GM12878 (cell line): ENCODE measurements at regions not wholly inside any gene's neighbourhood (a gene's known extent, or its start where the extent isn't known, plus 50 kb on each side); places are given as distances from the start of the nearest gene placed in this dataset.

Source experiments
- ATAC-seq: fragments of 200-7000 bp; cut with Tn5 transposase; 3 replicates; pipeline ENCODE4 v1.9.1; 2020; ENCODE audit warnings: mild to moderate bottlenecking, moderate library complexity
- BruUV-seq: library from RNA; stranded (reverse); fragments of 400-500 nt; replicated peaks from 2 replicates; lab custom pipeline; 2021; lab: Mats Ljungman, UMichigan
- CTCF ChIA-PET: fragments of 300-600 bp; sonication (Branson Sonifier 250); formaldehyde crosslinking; extraction: SDS; loops from one replicate; lab custom pipeline; 2021; ENCODE audit warnings: inconsistent platforms; lab: Yijun Ruan, JAX
- POLR2A ChIA-PET: fragments of 350-600 bp; formaldehyde crosslinking; extraction: SDS; loops from one replicate; lab custom pipeline; 2021; ENCODE audit warnings: inconsistent platforms; lab: Charles Lee
- RAD21 ChIA-PET: fragments of 300-600 bp; sonication (Branson Sonifier 250); formaldehyde crosslinking; loops from one replicate; lab custom pipeline; 2023; ENCODE audit warnings: antibody characterized with exemption; ENCODE audit not compliant: unreplicated experiment; lab: Charles Lee
- SMC1A ChIA-PET: fragments of 300-600 bp; sonication (Branson Sonifier 250); formaldehyde crosslinking; loops from one replicate; lab custom pipeline; 2023; ENCODE audit not compliant: unreplicated experiment, uncharacterized antibody; lab: Charles Lee
- DNase-seq: peaks from one replicate; pipeline ENCODE4 v3.0.0-alpha.2; 2011; ENCODE audit warnings: low read depth, low spot score
- FAIRE-seq: peaks from 3 replicates; lab custom pipeline; 2011; peaks lifted over from hg19 to GRCh38; lab: Jason Lieb, UNC
- H2AFZ ChIP-seq: 2 replicates; pipeline ENCODE4 v1.6.0; 2011; ENCODE audit warnings: low read depth, low read length, control low read depth; ENCODE audit not compliant: control insufficient read depth
- H3K27ac ChIP-seq: 2 replicates; pipeline ENCODE4 v1.5.1; 2011; ENCODE audit warnings: control low read depth; ENCODE audit not compliant: control insufficient read depth, insufficient read depth
- H3K27me3 ChIP-seq, 2 experiments: replicated peaks in 1 of 2; 2 replicates each; pipeline versions ENCODE4 v1.6.0 to v1.6.1; 2011; ENCODE audit warnings: low read length in 1 of 2; ENCODE audit not compliant: control insufficient read depth in 2 of 2, insufficient read depth in 2 of 2
- H3K36me3 ChIP-seq, 2 experiments: 2 replicates each; pipeline ENCODE4 v1.5.1; 2011; ENCODE audit warnings: low read length in 1 of 2; ENCODE audit not compliant: control insufficient read depth in 2 of 2, insufficient read depth in 2 of 2
- H3K4me1 ChIP-seq: 2 replicates; pipeline ENCODE4 v1.6.1; 2011; ENCODE audit warnings: mild to moderate bottlenecking, low read length, moderate library complexity, mixed read lengths; ENCODE audit not compliant: control insufficient read depth, insufficient read depth
- H3K4me2 ChIP-seq: 2 replicates; pipeline ENCODE4 v1.6.0; 2011; ENCODE audit warnings: control low read depth; ENCODE audit not compliant: control insufficient read depth, insufficient read depth
- H3K4me3 ChIP-seq: fragments of 200-600 bp; sonication (generic); 2 replicates; pipeline ENCODE4 v1.5.1; 2016
- H3K79me2 ChIP-seq: 2 replicates; pipeline ENCODE4 v1.6.0; 2011; ENCODE audit warnings: low read length; ENCODE audit not compliant: control insufficient read depth, insufficient read depth
- H3K9ac ChIP-seq: 2 replicates; pipeline ENCODE4 v1.8.0; 2011; ENCODE audit warnings: low read length, control low read depth, mixed read lengths; ENCODE audit not compliant: control insufficient read depth, insufficient read depth
- H3K9me3 ChIP-seq: replicated peaks from 3 replicates; pipeline ENCODE4 v1.5.1; 2011; ENCODE audit warnings: mild to moderate bottlenecking, low read length; ENCODE audit not compliant: control insufficient read depth, insufficient read depth
- H4K20me1 ChIP-seq: 2 replicates; pipeline ENCODE4 v1.6.0; 2011; ENCODE audit not compliant: control insufficient read depth, insufficient read depth
- BRCA1 ChIP-seq: IDR thresholded peaks from 2 replicates; pipeline ENCODE4 v1.6.1; 2011; ENCODE audit warnings: low read depth, low read length, improper control_type of control experiment
- EP300 ChIP-seq, 2 experiments: fragments of 150-350 bp in 1 of 2; IDR thresholded peaks; 2 replicates each; pipeline ENCODE4 v1.6.1; 2011 to 2012; ENCODE audit warnings: low read depth in 2 of 2, low read length in 2 of 2, borderline replicate concordance in 1 of 2, improper control_type of control experiment in 1 of 2, inconsistent platforms in 1 of 2; ENCODE audit not compliant: control insufficient read depth in 1 of 2
- EZH2 ChIP-seq: IDR thresholded peaks from 2 replicates; pipeline ENCODE4 v1.6.1; 2012; ENCODE audit warnings: low read depth, mild to moderate bottlenecking, control low read depth, inconsistent platforms, low read length, borderline replicate concordance; ENCODE audit not compliant: control insufficient read depth
- HCFC1 ChIP-seq: fragments of 150-350 bp; IDR thresholded peaks from 2 replicates; pipeline ENCODE4 v1.6.1; 2014; ENCODE audit warnings: low read length
- HDGF ChIP-seq: fragments of 450-650 bp; IDR thresholded peaks from 2 replicates; pipeline ENCODE4 v1.6.1; 2016; ENCODE audit warnings: antibody characterized with exemption
- KAT2A ChIP-seq: conservative IDR thresholded peaks from 2 replicates; pipeline ENCODE4 v1.6.1; 2011; ENCODE audit warnings: low read depth, low read length; ENCODE audit not compliant: control insufficient read depth
- NFXL1 ChIP-seq: fragments of 450-650 bp; IDR thresholded peaks from 2 replicates; pipeline ENCODE4 v1.6.1; 2017; ENCODE audit warnings: antibody characterized with exemption, mild to moderate bottlenecking, borderline replicate concordance
- PAX8 ChIP-seq: fragments of 450-650 bp; IDR thresholded peaks from 2 replicates; pipeline ENCODE4 v1.6.1; 2017; ENCODE audit warnings: mild to moderate bottlenecking, moderate library complexity
- SMAD1 ChIP-seq: fragments of 450-650 bp; IDR thresholded peaks from 2 replicates; pipeline ENCODE4 v1.6.1; 2018; ENCODE audit warnings: mild to moderate bottlenecking, low read depth; ENCODE audit not compliant: partially characterized antibody
- SRF ChIP-seq, 2 experiments: IDR thresholded peaks; 2 replicates each; pipeline ENCODE4 v1.6.1; 2011; ENCODE audit warnings: low read depth in 2 of 2, low read length in 2 of 2, mild to moderate bottlenecking in 1 of 2, moderate library complexity in 1 of 2
- TCF12 ChIP-seq: IDR thresholded peaks from 2 replicates; pipeline ENCODE4 v1.6.1; 2011; ENCODE audit warnings: low read depth, mild to moderate bottlenecking, low read length
- in situ Hi-C: fragments of 300-500 bp; cut with MboI; formaldehyde crosslinking; loops from 9 replicates; pipeline ENCODE4 v1.14.3; 2018; ENCODE audit warnings: mixed read lengths
- intact Hi-C: fragments of 100-400 bp; cut with micrococcal nuclease; formaldehyde crosslinking; loops from one replicate; pipeline ENCODE4 v1.14.2; 2022; ENCODE audit not compliant: unreplicated experiment
- TF ChIP-seq, protein P1 (sequence below): IDR thresholded peaks from 2 replicates; pipeline ENCODE4 v1.6.1; 2012; ENCODE audit warnings: low read depth, low read length, improper control_type of control experiment

DNA sequence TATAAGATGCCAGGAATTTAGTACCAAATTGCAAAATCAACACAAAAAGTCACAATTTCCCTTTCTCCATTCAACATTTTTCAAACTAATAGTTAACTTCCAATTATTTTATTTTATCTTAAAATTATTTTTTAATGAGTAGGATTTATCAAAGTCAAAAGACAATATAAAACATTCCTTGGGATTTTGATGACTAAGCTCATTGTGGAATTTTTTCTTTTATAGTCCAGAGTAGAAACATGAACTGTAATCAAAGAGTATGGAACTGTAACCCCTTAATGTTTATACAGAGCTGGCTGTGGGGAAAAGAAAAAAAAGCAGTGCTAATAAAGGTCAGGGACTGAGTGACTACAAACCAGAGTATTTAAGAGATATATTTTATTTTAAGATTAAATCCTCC lies 368.6 kb upstream of the CPXCR1 start:
- CTCF ChIA-PET: interaction anchor here (0.6 kb wide), 1 partner anchor 70 kb away, joined by 3 read pairs; no protein-coding TSS in a partner anchor
- no peaks in the 10 kb centered on the region for H3K79me2 ChIP-seq
- TF ChIP-seq EZH2 (no peak), NFXL1 (no peak), HCFC1 (no peak), TCF12 (no peak), PAX8 (no peak), BRCA1 (no peak), HDGF (no peak), SMAD1 (no peak), KAT2A (no peak), SRF (IDR thresholded peaks at IDR 0.05; ENCODE audit: low read depth in 2 of 2, low read length in 2 of 2) (no peak), EP300 (IDR thresholded peaks at IDR 0.05; ENCODE audit: borderline replicate concordance in 1 of 2, control insufficient read depth in 1 of 2, low read depth in 2 of 2, low read length in 2 of 2) (no peak)
- TF ChIP-seq, protein P1, sequence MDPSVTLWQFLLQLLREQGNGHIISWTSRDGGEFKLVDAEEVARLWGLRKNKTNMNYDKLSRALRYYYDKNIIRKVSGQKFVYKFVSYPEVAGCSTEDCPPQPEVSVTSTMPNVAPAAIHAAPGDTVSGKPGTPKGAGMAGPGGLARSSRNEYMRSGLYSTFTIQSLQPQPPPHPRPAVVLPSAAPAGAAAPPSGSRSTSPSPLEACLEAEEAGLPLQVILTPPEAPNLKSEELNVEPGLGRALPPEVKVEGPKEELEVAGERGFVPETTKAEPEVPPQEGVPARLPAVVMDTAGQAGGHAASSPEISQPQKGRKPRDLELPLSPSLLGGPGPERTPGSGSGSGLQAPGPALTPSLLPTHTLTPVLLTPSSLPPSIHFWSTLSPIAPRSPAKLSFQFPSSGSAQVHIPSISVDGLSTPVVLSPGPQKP: no peak
- no peaks in the 10 kb centered on the region; the same call in 2 of the 3 replicates for H3K9me3 ChIP-seq
- H3K27ac ChIP-seq: no peak overlapping the region
- no peak overlapping the region for H3K4me3 ChIP-seq
- POLR2A ChIA-PET: no interaction called here
- no peak overlapping the region for H3K4me2 ChIP-seq
- RAD21 ChIA-PET: no interaction called here
- H3K4me1 ChIP-seq: no peaks in the 10 kb centered on the region
- intact Hi-C loops (no loop called here), in situ Hi-C loops (no loop called here)
- SMC1A ChIA-PET: no interaction called here
- H3K27me3 ChIP-seq: no peaks in the 10 kb centered on the region
- DNase-seq (no peak), FAIRE-seq (no peak), ATAC-seq (no peak)
- no peak overlapping the region for H3K9ac ChIP-seq
- no TSS peak for BruUV-seq
- no peaks in the 10 kb centered on the region for H4K20me1 ChIP-seq
- no peak overlapping the region for H2AFZ ChIP-seq
- no peaks in the 10 kb centered on the region for H3K36me3 ChIP-seq
